Tibial artery (tissue), 4 donors: ENCODE measurements at regions not wholly inside any gene's neighbourhood (a gene's known extent, or its start where the extent isn't known, plus 50 kb on each side); places are given as distances from the start of the nearest gene placed in this dataset.

Experiments
- DNase-seq, 2 donors: peaks; one replicate each; pipeline ENCODE4 v3.0.0-alpha.2; 2019
- H3K27ac ChIP-seq, 2 donors: fragments of 200-600 bp; sonication (generic) in 1 of 2; 1 replicate in 1 of 2; 2 replicates in 1 of 2; pipeline ENCODE4 v1.5.1; 2018 to 2019; ENCODE audit warnings: mild to moderate bottlenecking in 1 of 2
- H3K27me3 ChIP-seq, 2 donors: fragments of 200-600 bp; sonication (generic) in 1 of 2; one replicate each; pipeline versions ENCODE4 v1.5.1 to v1.6.0; 2016 to 2019
- H3K36me3 ChIP-seq, 3 donors: fragments of 200-600 bp; sonication (generic) in 2 of 3; one replicate each; pipeline ENCODE4 v1.5.1; 2016 to 2019; ENCODE audit warnings: mild to moderate bottlenecking in 2 of 3
- H3K4me1 ChIP-seq, 4 donors: fragments of 200-600 bp; sonication (generic) in 2 of 4; 1 replicate in 3 of 4; 2 replicates in 1 of 4; pipeline ENCODE4 v1.5.1; 2016 to 2019
- H3K4me3 ChIP-seq, 2 donors: fragments of 200-600 bp; sonication (generic) in 1 of 2; 1 replicate in 1 of 2; 2 replicates in 1 of 2; pipeline ENCODE4 v1.5.1; 2018 to 2019; ENCODE audit warnings: mild to moderate bottlenecking in 2 of 2
- H3K9me3 ChIP-seq, 3 donors: fragments of 200-600 bp; sonication (generic) in 1 of 3; one replicate each; pipeline ENCODE4 v1.5.1; 2016 to 2019
- intact Hi-C: fragments of 100-400 bp; cut with DNase I; formaldehyde crosslinking; loops from one replicate; pipeline ENCODE4 v1.15.0; 2023; ENCODE audit warnings: low total_unique reads
- TF ChIP-seq, protein P1 (sequence below), 2 experiments: fragments of 200-600 bp in 1 of 2; fragments of 450-650 bp in 1 of 2; IDR thresholded peaks; one replicate each; pipeline ENCODE4 v1.5.1; 2017 to 2019; ENCODE audit warnings: antibody characterized with exemption in 2 of 2, mild to moderate bottlenecking in 1 of 2, moderate library complexity in 1 of 2

- TF ChIP-seq, protein P1, sequence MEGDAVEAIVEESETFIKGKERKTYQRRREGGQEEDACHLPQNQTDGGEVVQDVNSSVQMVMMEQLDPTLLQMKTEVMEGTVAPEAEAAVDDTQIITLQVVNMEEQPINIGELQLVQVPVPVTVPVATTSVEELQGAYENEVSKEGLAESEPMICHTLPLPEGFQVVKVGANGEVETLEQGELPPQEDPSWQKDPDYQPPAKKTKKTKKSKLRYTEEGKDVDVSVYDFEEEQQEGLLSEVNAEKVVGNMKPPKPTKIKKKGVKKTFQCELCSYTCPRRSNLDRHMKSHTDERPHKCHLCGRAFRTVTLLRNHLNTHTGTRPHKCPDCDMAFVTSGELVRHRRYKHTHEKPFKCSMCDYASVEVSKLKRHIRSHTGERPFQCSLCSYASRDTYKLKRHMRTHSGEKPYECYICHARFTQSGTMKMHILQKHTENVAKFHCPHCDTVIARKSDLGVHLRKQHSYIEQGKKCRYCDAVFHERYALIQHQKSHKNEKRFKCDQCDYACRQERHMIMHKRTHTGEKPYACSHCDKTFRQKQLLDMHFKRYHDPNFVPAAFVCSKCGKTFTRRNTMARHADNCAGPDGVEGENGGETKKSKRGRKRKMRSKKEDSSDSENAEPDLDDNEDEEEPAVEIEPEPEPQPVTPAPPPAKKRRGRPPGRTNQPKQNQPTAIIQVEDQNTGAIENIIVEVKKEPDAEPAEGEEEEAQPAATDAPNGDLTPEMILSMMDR (IDR thresholded peaks at IDR 0.05): no peak
Observed at GRCh38 chr2:7907041-7907440, 774.8 kb upstream of the ID2 start.

GRCh38 chr2:7910752-7911151, 771.1 kb upstream of the ID2 start:
- TF ChIP-seq, protein P1 (IDR thresholded peaks at IDR 0.05): no peak
- intact Hi-C loops: no loop called here

More at GRCh38 chr2:7907041-7907440, 774.8 kb upstream of the ID2 start:
- no peaks in the 10 kb centered on the region for H3K9me3 ChIP-seq
- no peak for DNase-seq
- no peaks in the 10 kb centered on the region for H3K27me3 ChIP-seq
- intact Hi-C loops: no loop called here
- H3K27ac ChIP-seq: no peak overlapping the region
- H3K4me3 ChIP-seq: no peak overlapping the region
- no peaks in the 10 kb centered on the region for H3K36me3 ChIP-seq
- no peaks in the 10 kb centered on the region for H3K4me1 ChIP-seq

GRCh38 chr2:7911196-7911595, 770.7 kb upstream of the ID2 start:
- Histone ChIP-seq H3K36me3 (no peaks in the 10 kb centered on the region), H3K4me1 (no peaks in the 10 kb centered on the region), H3K27me3 (no peaks in the 10 kb centered on the region), H3K9me3 (no peaks in the 10 kb centered on the region), H3K27ac (no peak overlapping the region), H3K4me3 (no peak overlapping the region)
- DNase-seq: no peak
- intact Hi-C loops: no loop called here
- TF ChIP-seq, protein P1 (IDR thresholded peaks at IDR 0.05): no peak

More at GRCh38 chr2:7910752-7911151, 771.1 kb upstream of the ID2 start:
- Histone ChIP-seq H3K36me3 (no peaks in the 10 kb centered on the region), H3K9me3 (no peaks in the 10 kb centered on the region), H3K27ac (no peak overlapping the region), H3K4me3 (no peak overlapping the region), H3K27me3 (no peaks in the 10 kb centered on the region), H3K4me1 (no peaks in the 10 kb centered on the region)
- DNase-seq: no peak

GRCh38 chr2:7913974-7914373, 767.9 kb upstream of the ID2 start:
- Histone ChIP-seq H3K9me3 (no peaks in the 10 kb centered on the region), H3K27me3 (no peaks in the 10 kb centered on the region), H3K36me3 (no peaks in the 10 kb centered on the region), H3K27ac (no peak overlapping the region), H3K4me3 (no peak overlapping the region), H3K4me1 (no peaks in the 10 kb centered on the region)
- TF ChIP-seq, protein P1 (IDR thresholded peaks at IDR 0.05): no peak
- intact Hi-C loops: no loop called here
- no peak for DNase-seq

GRCh38 chr2:7915302-7916091, 766.4 kb upstream of the ID2 start:
- Histone ChIP-seq H3K36me3 (no peaks in the 10 kb centered on the region), H3K4me1 (no peaks in the 10 kb centered on the region), H3K27me3 (no peaks in the 10 kb centered on the region), H3K4me3 (peak overlapping the region in 1 of 2 donors; percentile 5), H3K9me3 (no peaks in the 10 kb centered on the region), H3K27ac (no peak overlapping the region)
- intact Hi-C loops: no loop called here
- TF ChIP-seq, protein P1 (IDR thresholded peaks at IDR 0.05): no peak
- DNase-seq: no peak
